ENCODE measurements at regions not wholly inside any gene's neighbourhood (a gene's known extent, or its start where the extent isn't known, plus 50 kb on each side); places are given as distances from the start of the nearest gene placed in this dataset.

DNA sequence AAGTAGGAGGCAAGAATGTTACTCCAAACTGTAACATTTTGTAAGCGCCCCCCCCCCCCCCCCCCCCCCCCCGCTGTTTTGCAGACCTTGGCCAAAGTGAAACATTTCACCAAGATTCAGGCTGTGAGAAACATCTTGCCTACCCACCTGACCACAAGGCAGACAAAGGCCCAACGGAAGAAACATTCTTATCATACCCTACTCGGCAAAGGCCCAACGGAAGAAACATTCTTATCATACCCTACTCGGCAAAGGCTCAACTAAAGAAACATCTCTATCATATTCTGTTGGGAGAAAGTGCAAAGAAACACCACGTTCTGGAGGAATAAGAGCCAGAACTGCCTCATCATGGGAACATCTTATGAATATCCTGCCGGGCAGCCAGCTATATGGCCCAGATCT lies 117.1 kb downstream of the JRKL start:
- H3K4me1 ChIP-seq (ENCODE audit: control insufficient read depth, insufficient read depth, low read length) = no peaks in the 10 kb centered on the region
- DNase-seq (ENCODE audit: low read depth, low spot score) (no peak), ATAC-seq (no peak), FAIRE-seq (no peak)
- BruUV-seq (replicated peaks) = no TSS peak
- in situ Hi-C loops (cut with MboI) = no loop called here
- ChIA-PET SMC1A (ENCODE audit: uncharacterized antibody, unreplicated experiment) (no interaction called here), RAD21 (ENCODE audit: unreplicated experiment) (no interaction called here), CTCF (no interaction called here), POLR2A (no interaction called here)
- intact Hi-C loops (cut with micrococcal nuclease; ENCODE audit: unreplicated experiment) = no loop called here
- H4K20me1 ChIP-seq (ENCODE audit: control insufficient read depth, insufficient read depth) = no peaks in the 10 kb centered on the region
- no peak overlapping the region for H3K27ac ChIP-seq (ENCODE audit: control insufficient read depth, insufficient read depth)
- H3K4me2 ChIP-seq (ENCODE audit: control insufficient read depth, insufficient read depth) = no peak overlapping the region
- no peak overlapping the region for H3K4me3 ChIP-seq
- no peaks in the 10 kb centered on the region for H3K79me2 ChIP-seq (ENCODE audit: control insufficient read depth, insufficient read depth, low read length)
- no peaks in the 10 kb centered on the region for H3K9me3 ChIP-seq (replicated peaks; ENCODE audit: control insufficient read depth, insufficient read depth, low read length)
- 67% methylated on average over 6 of the region's 8 CpGs for WGBS (ENCODE audit: insufficient coverage, insufficient replicate concordance, low lambda C conversion rate, missing lambda C conversion rate)
- no peaks in the 10 kb centered on the region for H3K36me3 ChIP-seq (ENCODE audit: control insufficient read depth in 2 of 2, insufficient read depth in 2 of 2, low read length in 1 of 2)
- H3K9ac ChIP-seq (ENCODE audit: control insufficient read depth, insufficient read depth, low read length) = no peak overlapping the region
- TF ChIP-seq MYC (IDR thresholded peaks at IDR 0.05; ENCODE audit: insufficient read depth, insufficient read length, insufficient replicate concordance, low read length, severe bottlenecking) (no peak), POU2F2 (IDR thresholded peaks at IDR 0.05; ENCODE audit: borderline replicate concordance, low read depth, low read length) (no peak), ZZZ3 (IDR thresholded peaks at IDR 0.05; ENCODE audit: control insufficient read depth, insufficient read length, low read depth) (no peak), SRF (IDR thresholded peaks at IDR 0.05; ENCODE audit: low read depth in 2 of 2, low read length in 2 of 2) (no peak), SIN3A (IDR thresholded peaks at IDR 0.05; ENCODE audit: low read depth, low read length) (no peak), MEF2B (IDR thresholded peaks at IDR 0.05; ENCODE audit: partially characterized antibody, poor library complexity, severe bottlenecking) (no peak), RUNX3 (IDR thresholded peaks at IDR 0.05; ENCODE audit: low read length) (no peak), EZH2 (IDR thresholded peaks at IDR 0.05; ENCODE audit: borderline replicate concordance, control insufficient read depth, low read depth, low read length) (no peak)
- TF ChIP-seq, protein P1, sequence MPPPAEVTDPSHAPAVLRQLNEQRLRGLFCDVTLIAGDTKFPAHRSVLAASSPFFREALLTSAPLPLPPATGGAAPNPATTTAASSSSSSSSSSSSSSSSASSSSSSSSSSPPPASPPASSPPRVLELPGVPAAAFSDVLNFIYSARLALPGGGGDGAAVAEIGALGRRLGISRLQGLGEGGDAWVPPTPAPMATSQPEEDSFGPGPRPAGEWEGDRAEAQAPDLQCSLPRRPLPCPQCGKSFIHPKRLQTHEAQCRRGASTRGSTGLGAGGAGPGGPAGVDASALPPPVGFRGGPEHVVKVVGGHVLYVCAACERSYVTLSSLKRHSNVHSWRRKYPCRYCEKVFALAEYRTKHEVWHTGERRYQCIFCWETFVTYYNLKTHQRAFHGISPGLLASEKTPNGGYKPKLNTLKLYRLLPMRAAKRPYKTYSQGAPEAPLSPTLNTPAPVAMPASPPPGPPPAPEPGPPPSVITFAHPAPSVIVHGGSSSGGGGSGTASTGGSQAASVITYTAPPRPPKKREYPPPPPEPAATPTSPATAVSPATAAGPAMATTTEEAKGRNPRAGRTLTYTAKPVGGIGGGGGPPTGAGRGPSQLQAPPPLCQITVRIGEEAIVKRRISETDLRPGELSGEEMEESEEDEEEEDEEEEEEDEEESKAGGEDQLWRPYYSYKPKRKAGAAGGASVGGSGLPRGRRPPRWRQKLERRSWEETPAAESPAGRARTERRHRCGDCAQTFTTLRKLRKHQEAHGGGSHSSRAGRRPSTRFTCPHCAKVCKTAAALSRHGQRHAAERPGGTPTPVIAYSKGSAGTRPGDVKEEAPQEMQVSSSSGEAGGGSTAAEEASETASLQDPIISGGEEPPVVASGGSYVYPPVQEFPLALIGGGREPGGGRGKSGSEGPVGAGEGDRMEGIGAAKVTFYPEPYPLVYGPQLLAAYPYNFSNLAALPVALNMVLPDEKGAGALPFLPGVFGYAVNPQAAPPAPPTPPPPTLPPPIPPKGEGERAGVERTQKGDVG (CRISPR knock-in tag; IDR thresholded peaks at IDR 0.05) = no peak
- TF ChIP-seq, protein P2, sequence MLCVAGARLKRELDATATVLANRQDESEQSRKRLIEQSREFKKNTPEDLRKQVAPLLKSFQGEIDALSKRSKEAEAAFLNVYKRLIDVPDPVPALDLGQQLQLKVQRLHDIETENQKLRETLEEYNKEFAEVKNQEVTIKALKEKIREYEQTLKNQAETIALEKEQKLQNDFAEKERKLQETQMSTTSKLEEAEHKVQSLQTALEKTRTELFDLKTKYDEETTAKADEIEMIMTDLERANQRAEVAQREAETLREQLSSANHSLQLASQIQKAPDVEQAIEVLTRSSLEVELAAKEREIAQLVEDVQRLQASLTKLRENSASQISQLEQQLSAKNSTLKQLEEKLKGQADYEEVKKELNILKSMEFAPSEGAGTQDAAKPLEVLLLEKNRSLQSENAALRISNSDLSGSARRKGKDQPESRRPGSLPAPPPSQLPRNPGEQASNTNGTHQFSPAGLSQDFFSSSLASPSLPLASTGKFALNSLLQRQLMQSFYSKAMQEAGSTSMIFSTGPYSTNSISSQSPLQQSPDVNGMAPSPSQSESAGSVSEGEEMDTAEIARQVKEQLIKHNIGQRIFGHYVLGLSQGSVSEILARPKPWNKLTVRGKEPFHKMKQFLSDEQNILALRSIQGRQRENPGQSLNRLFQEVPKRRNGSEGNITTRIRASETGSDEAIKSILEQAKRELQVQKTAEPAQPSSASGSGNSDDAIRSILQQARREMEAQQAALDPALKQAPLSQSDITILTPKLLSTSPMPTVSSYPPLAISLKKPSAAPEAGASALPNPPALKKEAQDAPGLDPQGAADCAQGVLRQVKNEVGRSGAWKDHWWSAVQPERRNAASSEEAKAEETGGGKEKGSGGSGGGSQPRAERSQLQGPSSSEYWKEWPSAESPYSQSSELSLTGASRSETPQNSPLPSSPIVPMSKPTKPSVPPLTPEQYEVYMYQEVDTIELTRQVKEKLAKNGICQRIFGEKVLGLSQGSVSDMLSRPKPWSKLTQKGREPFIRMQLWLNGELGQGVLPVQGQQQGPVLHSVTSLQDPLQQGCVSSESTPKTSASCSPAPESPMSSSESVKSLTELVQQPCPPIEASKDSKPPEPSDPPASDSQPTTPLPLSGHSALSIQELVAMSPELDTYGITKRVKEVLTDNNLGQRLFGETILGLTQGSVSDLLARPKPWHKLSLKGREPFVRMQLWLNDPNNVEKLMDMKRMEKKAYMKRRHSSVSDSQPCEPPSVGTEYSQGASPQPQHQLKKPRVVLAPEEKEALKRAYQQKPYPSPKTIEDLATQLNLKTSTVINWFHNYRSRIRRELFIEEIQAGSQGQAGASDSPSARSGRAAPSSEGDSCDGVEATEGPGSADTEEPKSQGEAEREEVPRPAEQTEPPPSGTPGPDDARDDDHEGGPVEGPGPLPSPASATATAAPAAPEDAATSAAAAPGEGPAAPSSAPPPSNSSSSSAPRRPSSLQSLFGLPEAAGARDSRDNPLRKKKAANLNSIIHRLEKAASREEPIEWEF (IDR thresholded peaks at IDR 0.05; ENCODE audit: insufficient replicate concordance, low read depth, low read length) = no peak
- TF ChIP-seq, protein P3, sequence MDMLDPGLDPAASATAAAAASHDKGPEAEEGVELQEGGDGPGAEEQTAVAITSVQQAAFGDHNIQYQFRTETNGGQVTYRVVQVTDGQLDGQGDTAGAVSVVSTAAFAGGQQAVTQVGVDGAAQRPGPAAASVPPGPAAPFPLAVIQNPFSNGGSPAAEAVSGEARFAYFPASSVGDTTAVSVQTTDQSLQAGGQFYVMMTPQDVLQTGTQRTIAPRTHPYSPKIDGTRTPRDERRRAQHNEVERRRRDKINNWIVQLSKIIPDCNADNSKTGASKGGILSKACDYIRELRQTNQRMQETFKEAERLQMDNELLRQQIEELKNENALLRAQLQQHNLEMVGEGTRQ (IDR thresholded peaks at IDR 0.05; ENCODE audit: borderline replicate concordance, low read depth, low read length) = no peak
- H2AFZ ChIP-seq (ENCODE audit: control insufficient read depth, low read depth, low read length) = no peak overlapping the region
- H3K27me3 ChIP-seq (replicated peaks in 1 of 2; ENCODE audit: control insufficient read depth in 2 of 2, insufficient read depth in 2 of 2, low read length in 1 of 2) = no peaks in the 10 kb centered on the region

Measured in GM12878 (cell line).